SK-N-MC (cell line): ENCODE measurements at regions not wholly inside any gene's neighbourhood (a gene's known extent, or its start where the extent isn't known, plus 50 kb on each side); places are given as distances from the start of the nearest gene placed in this dataset.
"Not testable (repeated sequence)": the region's sequence is repeated elsewhere in the genome, so short reads cannot be mapped to it uniquely, and the experiment has no call there.

Experiments used
- DNase-seq: peaks from one replicate; pipeline ENCODE4 v3.0.0-alpha.2; 2011; ENCODE audit warnings: low read depth, low spot score
- H3K27ac ChIP-seq: fragments of 200-600 bp; sonication (generic); 2 replicates; pipeline ENCODE4 v1.5.1; 2016; ENCODE audit warnings: mixed run types
- H3K36me3 ChIP-seq: fragments of 200-600 bp; sonication (generic); 2 replicates; pipeline ENCODE4 v1.6.1; 2017; ENCODE audit warnings: antibody characterized with exemption, low read length, mixed read lengths; ENCODE audit not compliant: insufficient read depth
- H3K4me3 ChIP-seq: fragments of 200-600 bp; sonication (generic); 2 replicates; pipeline ENCODE4 v1.5.1; 2016
- H3K9ac ChIP-seq: fragments of 200-600 bp; sonication (generic); 2 replicates; pipeline ENCODE4 v1.8.0; 2017; ENCODE audit warnings: mixed run types, mixed read lengths; ENCODE audit not compliant: insufficient read length
- H3K9me3 ChIP-seq: fragments of 200-600 bp; sonication (generic); 2 replicates; pipeline ENCODE4 v1.6.1; 2017; ENCODE audit warnings: low read depth, mild to moderate bottlenecking, antibody characterized with exemption, low read length, moderate library complexity, mixed read lengths

DNA sequence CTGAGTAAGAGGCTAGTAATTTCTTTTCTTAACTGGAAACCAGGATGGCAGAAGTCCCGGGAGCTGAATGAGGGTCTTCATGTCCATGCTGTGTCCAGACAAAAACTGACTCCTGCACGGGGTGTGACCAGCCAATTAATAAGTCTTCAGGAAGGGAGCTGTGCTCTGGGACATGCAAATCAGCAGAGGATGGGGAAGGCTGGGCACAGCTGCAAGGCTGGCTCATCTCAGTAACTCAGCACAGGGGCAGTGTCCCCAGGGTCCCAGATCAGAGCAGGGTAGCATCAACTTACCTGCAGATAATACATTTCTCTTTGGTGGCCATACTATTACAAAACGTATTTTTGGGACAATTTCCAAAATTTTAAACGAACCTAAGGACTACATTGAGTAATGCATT, 595.6 kb downstream of the RPIA start:
- not testable (repeated sequence) for DNase-seq, H3K27ac ChIP-seq, H3K4me3 ChIP-seq, H3K9ac ChIP-seq, H3K36me3 ChIP-seq, H3K9me3 ChIP-seq

DNA sequence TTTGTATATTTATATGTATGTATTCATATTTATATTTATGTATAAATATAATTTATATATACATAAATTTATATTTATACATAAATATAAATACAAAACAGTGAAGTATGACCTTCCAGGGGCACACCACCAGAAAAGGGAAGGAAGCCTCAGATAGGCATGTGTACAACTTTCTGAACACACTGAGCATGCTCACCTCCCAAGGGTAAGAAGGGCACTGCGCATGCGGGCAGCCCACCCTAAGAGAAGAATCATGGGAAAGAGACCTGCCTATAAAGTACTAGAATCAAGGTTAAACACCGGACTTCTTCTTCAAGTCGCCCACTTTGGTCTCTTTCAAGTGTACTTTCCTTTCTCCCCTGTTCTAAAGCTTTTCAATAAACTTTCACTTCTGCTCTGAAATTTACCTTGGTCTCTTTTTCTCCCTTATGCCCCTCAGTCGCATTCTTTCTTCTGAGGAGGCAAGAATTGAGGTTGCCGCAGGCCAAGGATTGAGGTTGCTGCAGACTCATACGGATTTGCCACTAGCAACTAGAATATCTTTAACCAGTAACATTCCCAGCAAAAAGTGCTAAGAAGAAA, 600.3 kb downstream of the RPIA start:
- H3K27ac ChIP-seq, H3K4me3 ChIP-seq, H3K9ac ChIP-seq, H3K36me3 ChIP-seq, H3K9me3 ChIP-seq, DNase-seq: not testable (repeated sequence)

DNA sequence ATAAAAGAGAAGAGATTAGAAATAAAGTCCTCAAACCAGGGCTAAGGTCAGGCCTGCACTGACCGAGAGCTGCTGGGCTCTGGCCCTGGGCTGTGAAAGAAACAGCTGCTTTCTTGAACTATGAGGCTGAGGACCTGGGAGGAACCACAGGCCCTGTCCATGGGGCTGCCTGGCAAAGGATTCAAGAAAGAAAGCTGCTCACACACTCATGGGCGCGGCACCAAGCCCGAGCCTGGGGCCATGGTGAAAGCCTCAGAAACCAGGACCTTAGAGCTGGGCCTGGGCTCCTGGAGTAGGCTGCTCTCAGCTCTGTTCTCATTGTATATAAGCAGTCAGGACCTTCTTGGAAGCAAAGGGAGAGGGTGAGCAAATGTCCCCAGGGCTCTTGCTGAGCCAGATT, 601.9 kb downstream of the RPIA start:
- H3K27ac ChIP-seq, DNase-seq, H3K36me3 ChIP-seq, H3K9ac ChIP-seq, H3K4me3 ChIP-seq, H3K9me3 ChIP-seq: not testable (repeated sequence)

DNA sequence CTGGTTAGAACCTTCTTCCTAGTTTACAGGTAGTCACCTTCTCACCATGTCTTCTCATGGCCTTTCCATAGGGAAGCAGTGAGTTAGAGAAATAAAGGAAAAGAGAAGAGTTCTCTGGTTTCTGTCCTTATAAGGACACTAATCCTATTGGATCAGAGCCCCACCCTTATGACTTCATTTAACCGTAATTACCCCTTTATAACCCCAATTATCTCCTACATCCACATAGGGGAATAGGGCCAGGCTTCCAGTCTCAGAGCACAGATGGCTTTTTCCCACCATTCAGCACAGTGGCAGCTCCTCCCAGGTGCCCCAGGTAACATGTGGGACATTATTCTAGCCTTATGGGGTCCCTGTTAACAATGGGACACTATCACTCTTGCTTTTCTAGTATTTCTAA, 602.9 kb downstream of the RPIA start:
- not testable (repeated sequence) for H3K9ac ChIP-seq, H3K27ac ChIP-seq, H3K36me3 ChIP-seq, H3K9me3 ChIP-seq, H3K4me3 ChIP-seq, DNase-seq

DNA sequence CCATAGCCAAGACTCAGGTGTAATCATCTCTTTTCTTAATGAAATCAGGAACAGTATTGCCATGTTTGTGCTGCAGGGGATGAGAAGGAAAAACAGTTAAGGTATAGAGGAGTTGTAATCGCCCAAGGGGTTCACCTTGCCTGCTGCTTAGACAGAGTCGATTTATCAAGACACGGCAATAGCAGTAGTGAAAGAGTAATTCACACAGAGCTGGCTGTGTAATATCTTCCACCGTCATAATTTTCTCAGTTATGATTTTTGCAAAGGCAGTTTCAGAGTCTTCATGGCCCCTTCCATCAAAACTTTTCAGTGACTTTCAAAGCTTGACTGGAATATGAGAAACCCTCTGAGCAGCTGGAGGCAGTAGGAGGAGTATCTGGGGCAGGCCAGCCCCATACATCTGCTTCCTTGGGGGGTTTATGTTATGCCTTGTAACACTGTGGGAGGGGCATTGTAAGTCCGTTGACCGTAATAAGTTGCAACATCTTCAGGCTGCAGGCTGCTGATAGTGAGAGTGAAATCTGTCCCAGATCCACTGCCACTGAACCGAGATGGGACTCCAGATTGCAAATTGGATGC, 605.4 kb downstream of the RPIA start:
- not testable (repeated sequence) for H3K36me3 ChIP-seq, H3K27ac ChIP-seq, DNase-seq, H3K9me3 ChIP-seq, H3K9ac ChIP-seq, H3K4me3 ChIP-seq

DNA sequence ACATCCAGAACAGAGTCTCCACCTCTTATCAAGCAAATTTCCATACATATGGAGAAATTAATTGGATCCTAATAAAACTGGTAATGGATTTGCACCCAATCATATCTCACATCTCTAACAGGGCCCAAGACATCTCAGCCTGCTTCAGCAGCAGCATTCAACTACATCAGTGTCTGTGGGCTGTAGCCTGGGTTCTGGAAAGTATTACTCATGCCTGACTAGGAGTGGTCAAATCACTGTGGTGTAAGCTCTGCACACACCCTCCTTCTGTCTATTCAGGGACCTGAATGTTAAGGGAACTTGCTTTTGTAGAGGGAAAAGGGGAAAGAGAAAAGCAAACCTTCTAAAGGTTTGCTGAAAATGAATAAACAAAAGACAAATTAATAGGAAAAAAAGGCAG, 607.7 kb downstream of the RPIA start:
- not testable (repeated sequence) for H3K27ac ChIP-seq, DNase-seq, H3K4me3 ChIP-seq, H3K9me3 ChIP-seq, H3K9ac ChIP-seq, H3K36me3 ChIP-seq

DNA sequence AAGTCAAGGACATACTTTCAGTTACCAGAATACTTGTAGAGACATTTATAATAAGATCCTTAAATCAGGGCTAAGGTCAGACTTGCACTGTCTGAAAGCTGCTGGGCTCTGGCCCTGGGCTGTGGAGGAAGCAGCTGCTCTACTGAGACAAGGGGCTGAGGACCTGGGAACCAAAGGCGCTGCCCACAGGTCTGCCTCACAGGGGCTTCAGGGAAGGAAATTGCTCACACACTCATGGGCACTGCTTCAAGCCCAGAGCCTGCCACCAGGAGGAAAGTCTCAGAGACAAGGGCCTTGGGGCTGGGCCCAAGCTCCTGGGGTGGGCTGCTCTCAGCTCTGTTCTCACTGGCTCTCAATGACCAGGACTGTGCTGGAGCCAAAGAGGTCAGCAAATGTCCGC, 614.1 kb downstream of the RPIA start:
- not testable (repeated sequence) for H3K4me3 ChIP-seq, H3K9ac ChIP-seq, H3K9me3 ChIP-seq, DNase-seq, H3K27ac ChIP-seq, H3K36me3 ChIP-seq

DNA sequence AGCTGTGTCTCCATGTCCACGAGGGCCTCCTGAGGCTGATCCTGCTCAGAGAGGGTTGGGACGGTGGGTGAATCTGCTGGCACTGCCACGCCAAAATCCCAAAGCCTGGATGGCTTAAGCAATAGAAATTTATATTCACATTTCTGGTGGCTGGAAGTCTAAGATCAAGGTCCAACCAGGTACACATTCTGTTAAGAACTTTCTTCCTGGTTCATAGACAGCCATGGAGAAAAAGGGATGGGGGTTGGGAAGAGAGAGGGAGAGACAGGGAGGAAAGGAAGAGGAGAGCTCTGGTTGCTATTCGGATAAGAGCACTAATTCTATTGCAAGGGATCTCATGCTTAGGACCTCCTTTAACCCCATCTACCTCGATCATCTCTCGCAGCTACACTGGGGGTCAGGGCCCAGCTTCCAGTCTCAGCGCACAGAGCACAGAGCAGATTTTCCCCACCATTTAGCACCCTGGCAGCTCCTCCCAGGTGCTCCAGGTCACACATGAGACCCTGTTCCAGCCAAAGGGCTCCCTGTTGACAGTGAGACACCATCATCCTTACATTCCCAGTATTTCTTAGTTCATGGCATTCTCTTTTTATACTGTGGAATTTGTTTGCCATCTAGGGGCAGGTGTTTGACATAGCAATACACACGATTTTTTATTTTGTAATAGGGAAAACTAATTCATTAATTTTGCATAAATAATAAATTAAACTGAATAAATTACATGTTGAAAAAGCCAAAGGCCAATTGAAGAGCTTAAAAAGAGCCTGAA, 615.6 kb downstream of the RPIA start:
- DNase-seq, H3K9ac ChIP-seq, H3K27ac ChIP-seq, H3K4me3 ChIP-seq, H3K9me3 ChIP-seq, H3K36me3 ChIP-seq: not testable (repeated sequence)

DNA sequence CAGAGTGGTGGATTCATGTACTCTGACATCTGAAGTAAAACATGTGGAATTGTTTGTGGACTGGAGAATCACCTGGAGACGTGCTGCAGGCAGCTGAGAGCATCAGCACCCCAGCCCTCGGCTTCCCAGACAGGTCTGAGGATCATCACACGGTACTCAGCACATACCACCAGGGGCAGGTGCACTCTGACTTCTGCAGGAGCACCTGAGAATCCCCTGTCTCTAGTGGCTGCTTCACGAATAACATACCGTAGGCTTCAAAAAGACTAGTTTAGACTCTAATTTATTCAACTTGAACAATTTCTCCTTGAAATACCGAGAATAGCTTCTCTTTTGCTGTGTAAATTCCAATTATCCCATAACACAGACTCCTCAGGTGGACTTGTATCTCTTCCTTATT, 627.5 kb downstream of the RPIA start:
- not testable (repeated sequence) for H3K4me3 ChIP-seq, H3K36me3 ChIP-seq, H3K9me3 ChIP-seq, DNase-seq, H3K9ac ChIP-seq, H3K27ac ChIP-seq

DNA sequence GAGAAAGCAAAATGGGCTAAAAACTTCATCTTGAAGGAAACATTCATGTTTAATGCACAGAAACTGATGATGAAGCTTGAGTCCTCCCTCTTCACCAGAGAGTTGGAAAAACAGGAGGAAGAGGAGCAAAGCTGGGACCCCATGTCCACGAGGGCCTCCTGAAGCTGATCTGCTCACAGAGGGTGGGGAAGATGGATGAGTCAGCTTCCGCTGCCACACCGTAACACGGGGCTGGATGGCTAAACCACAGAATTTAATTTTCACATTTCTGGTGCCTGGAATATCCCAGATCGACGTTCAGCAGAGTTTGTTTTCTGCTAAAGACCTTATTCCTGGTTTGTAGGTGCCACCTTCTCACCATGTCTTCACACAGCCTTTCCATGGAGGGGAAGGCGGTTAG, 634.4 kb downstream of the RPIA start:
- not testable (repeated sequence) for DNase-seq, H3K36me3 ChIP-seq, H3K27ac ChIP-seq, H3K9ac ChIP-seq, H3K9me3 ChIP-seq, H3K4me3 ChIP-seq

DNA sequence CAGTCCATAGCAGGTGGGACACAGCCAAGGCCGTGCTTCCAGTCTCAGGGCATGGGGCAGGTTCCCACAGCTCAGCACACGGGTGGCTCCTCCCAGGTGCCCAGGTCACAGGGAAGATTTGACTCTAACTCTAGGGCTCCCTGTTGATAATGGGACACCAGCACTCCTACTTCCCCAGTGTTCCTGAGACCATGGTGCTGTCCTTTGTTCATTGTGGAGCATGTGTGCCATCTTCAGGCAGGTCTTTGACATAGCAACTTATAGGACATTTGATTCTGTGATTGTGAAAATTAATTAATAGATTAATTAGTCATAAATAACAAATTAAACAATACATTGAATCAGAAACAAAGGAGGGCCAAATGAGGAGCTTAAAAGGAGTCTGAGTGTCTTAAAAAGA, 635.0 kb downstream of the RPIA start:
- DNase-seq, H3K9ac ChIP-seq, H3K4me3 ChIP-seq, H3K27ac ChIP-seq, H3K36me3 ChIP-seq, H3K9me3 ChIP-seq: not testable (repeated sequence)

DNA sequence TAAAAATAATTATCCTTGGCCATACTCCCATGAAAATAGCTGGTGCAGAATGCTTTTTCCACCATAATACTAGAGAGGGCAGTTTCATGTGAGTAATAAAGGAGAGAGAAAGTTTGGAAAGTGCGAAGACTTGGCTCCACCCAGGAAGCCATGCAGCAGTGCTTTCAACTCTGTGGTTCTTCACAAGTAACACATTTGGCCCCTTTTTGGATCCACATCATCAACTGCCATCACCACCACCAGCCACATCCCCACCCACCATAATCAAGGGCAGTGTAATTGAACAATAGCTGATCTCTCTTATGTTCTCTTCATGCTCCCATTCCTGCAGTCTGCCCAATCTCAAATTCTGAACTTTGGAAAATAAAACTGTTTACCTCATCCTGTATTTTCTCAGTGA, 637.3 kb downstream of the RPIA start:
- not testable (repeated sequence) for H3K36me3 ChIP-seq, DNase-seq, H3K4me3 ChIP-seq, H3K9ac ChIP-seq, H3K9me3 ChIP-seq, H3K27ac ChIP-seq
